ENCODE measurements at regions not wholly inside any gene's neighbourhood (a gene's known extent, or its start where the extent isn't known, plus 50 kb on each side); places are given as distances from the start of the nearest gene placed in this dataset.

DNA sequence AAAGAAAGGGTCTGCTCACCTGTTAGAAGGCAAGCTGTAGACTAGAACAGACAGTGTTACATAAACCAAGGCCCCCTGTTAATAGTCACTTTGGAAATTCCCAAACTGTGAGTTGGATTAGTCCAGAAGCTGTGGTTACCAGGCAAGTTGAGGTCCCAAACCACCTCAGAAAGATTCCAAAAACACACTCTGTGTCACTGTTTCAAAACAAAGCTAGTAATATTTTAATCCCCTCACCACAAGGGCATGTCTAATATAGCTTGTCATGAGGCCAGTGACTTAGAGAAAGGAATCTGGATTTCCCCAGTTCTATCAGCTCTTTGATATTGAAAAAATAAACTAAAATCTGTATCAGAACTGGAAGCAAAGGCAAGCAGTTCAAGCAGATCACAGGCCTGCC, 244.6 kb downstream of the HAO1 start:
- TF ChIP-seq, protein P1, sequence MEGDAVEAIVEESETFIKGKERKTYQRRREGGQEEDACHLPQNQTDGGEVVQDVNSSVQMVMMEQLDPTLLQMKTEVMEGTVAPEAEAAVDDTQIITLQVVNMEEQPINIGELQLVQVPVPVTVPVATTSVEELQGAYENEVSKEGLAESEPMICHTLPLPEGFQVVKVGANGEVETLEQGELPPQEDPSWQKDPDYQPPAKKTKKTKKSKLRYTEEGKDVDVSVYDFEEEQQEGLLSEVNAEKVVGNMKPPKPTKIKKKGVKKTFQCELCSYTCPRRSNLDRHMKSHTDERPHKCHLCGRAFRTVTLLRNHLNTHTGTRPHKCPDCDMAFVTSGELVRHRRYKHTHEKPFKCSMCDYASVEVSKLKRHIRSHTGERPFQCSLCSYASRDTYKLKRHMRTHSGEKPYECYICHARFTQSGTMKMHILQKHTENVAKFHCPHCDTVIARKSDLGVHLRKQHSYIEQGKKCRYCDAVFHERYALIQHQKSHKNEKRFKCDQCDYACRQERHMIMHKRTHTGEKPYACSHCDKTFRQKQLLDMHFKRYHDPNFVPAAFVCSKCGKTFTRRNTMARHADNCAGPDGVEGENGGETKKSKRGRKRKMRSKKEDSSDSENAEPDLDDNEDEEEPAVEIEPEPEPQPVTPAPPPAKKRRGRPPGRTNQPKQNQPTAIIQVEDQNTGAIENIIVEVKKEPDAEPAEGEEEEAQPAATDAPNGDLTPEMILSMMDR (conservative IDR thresholded peaks at IDR 0.05): no peak
- TF ChIP-seq ZFX (IDR thresholded peaks at IDR 0.05): no peak
